Central memory CD8-positive, alpha-beta T cell (primary cell): ENCODE measurements at regions not wholly inside any gene's neighbourhood (a gene's known extent, or its start where the extent isn't known, plus 50 kb on each side); places are given as distances from the start of the nearest gene placed in this dataset.

Source experiments
- ATAC-seq: fragments of 150-1000 bp; cut with Tn5 transposase; replicated peaks from 2 replicates; pipeline ENCODE4 v1.10.0; 2022; ENCODE audit warnings: mild to moderate bottlenecking, moderate FRiP score, moderate number of reproducible peaks; ENCODE audit not compliant: poor library complexity, severe bottlenecking; ENCODE audit errors: extremely low read depth
- DNase-seq, 2 donors: peaks; one replicate each; pipeline ENCODE4 v3.0.0; 2021; ENCODE audit warnings: low spot score in 2 of 2
- H3K27ac Mint-ChIP-seq: one replicate; pipeline ENCODE4 v1.8.0; 2022; ENCODE audit warnings: low read depth, mild to moderate bottlenecking, moderate library complexity, mixed read lengths
- H3K27me3 Mint-ChIP-seq: one replicate; pipeline ENCODE4 v1.8.0; 2022; ENCODE audit warnings: mixed read lengths
- H3K36me3 Mint-ChIP-seq: one replicate; pipeline ENCODE4 v1.8.0; 2022; ENCODE audit warnings: mild to moderate bottlenecking, moderate library complexity, mixed read lengths; ENCODE audit not compliant: insufficient read depth
- H3K4me1 Mint-ChIP-seq: one replicate; pipeline ENCODE4 v1.8.0; 2022; ENCODE audit warnings: mixed read lengths
- H3K4me3 Mint-ChIP-seq: one replicate; pipeline ENCODE4 v1.8.0; 2022; ENCODE audit warnings: mild to moderate bottlenecking, moderate library complexity, mixed read lengths
- H3K9me3 Mint-ChIP-seq: one replicate; pipeline ENCODE4 v1.8.0; 2022; ENCODE audit warnings: mixed read lengths

- Mint-ChIP-seq H3K27me3 (peaks cover 39% of the 10 kb centered on the region), H3K27ac (no peak overlapping the region), H3K4me1 (no peaks in the 10 kb centered on the region), H3K4me3 (no peak overlapping the region), H3K36me3 (peaks cover 1% of the 10 kb centered on the region), H3K9me3 (no peaks in the 10 kb centered on the region)
- ATAC-seq (no peak), DNase-seq (peak in 1 of 2 donors; percentile 6)
Measured at GRCh38 chr1:38284953-38285352, 238.4 kb upstream of the POU3F1 start.

DNA sequence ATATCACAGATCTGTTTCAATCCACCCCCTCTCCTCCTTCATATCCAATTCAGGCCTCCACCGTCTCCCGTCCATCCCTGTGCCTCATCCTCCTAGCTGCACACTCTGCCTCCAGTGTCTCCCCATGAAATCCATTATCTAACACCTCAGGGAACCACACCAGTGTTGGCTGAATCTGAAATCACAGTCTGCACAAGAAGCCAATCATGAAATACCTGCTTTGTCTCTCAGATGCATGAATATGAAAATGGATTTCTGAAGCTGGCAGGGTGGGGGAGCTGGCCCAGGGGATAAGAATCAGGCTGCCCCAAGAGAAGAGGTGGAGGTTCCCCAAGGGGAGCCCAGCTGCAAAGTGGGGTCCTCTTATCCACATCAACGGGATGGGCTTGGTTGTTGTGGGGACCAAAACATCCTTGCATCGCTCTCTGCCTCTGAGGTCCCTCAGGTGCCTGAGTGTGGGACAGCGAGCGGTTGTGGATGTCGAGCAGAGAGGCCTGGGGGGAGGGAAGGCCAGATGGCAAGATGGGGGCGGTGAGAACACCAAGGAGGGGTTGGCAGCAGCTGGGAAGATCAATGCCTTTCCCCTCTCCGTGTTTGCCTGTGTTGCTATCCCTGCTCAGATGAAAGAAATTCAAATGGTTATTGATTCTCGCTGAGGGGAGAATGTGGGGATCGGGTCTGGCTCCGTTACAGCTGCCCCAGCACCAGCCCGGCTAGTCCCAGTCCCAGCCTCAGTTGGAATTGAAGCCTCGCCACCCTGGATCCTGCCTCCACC, 237.3 kb upstream of the POU3F1 start:
- Mint-ChIP-seq H3K27ac (no peak overlapping the region), H3K4me1 (no peaks in the 10 kb centered on the region), H3K4me3 (no peak overlapping the region), H3K36me3 (peaks cover 1% of the 10 kb centered on the region), H3K27me3 (peaks cover 39% of the 10 kb centered on the region), H3K9me3 (peaks cover 9% of the 10 kb centered on the region)
- DNase-seq (no peak), ATAC-seq (no peak)

DNA sequence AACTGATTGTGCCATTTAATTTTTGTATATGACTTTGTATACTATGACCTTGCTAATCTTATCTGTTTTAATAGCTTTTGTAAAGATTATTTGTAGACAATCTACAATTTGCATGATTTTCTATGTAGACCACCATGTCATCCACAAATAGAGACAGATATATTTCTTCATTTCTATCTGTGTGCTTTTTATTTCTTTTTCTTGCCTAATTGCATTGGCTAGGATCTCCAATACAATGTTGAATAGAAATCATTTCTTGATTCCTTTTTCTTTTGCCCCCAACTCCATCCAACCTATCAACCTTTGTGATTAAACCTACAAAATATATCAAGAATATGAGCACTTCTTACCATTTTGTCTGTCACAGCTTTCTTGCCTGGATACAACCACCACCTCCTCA, 232.6 kb upstream of the POU3F1 start:
- peaks cover 75% of the 10 kb centered on the region for H3K27me3 Mint-ChIP-seq
- peaks cover 1% of the 10 kb centered on the region for H3K36me3 Mint-ChIP-seq
- DNase-seq (no peak), ATAC-seq (no peak)
- no peak overlapping the region for H3K27ac Mint-ChIP-seq
- H3K4me1 Mint-ChIP-seq, result no peaks in the 10 kb centered on the region
- no peak overlapping the region for H3K4me3 Mint-ChIP-seq
- peaks cover 9% of the 10 kb centered on the region for H3K9me3 Mint-ChIP-seq

- Mint-ChIP-seq H3K27me3 (peaks cover 75% of the 10 kb centered on the region), H3K27ac (no peak overlapping the region)
- ATAC-seq, result no peak
Measured at GRCh38 chr1:38277646-38278045, 231.1 kb upstream of the POU3F1 start.

GRCh38 chr1:38275960-38276359, 229.4 kb upstream of the POU3F1 start:
- Mint-ChIP-seq H3K9me3 (peaks cover 9% of the 10 kb centered on the region), H3K27me3 (peaks cover 75% of the 10 kb centered on the region), H3K36me3 (no peaks in the 10 kb centered on the region), H3K4me1 (no peaks in the 10 kb centered on the region), H3K4me3 (no peak overlapping the region), H3K27ac (no peak overlapping the region)
- no peak for DNase-seq
- no peak for ATAC-seq

More at GRCh38 chr1:38277646-38278045, 231.1 kb upstream of the POU3F1 start:
- H3K36me3 Mint-ChIP-seq, result no peaks in the 10 kb centered on the region
- H3K9me3 Mint-ChIP-seq, result peaks cover 9% of the 10 kb centered on the region
- no peak for DNase-seq
- H3K4me1 Mint-ChIP-seq, result no peaks in the 10 kb centered on the region
- no peak overlapping the region for H3K4me3 Mint-ChIP-seq

DNA sequence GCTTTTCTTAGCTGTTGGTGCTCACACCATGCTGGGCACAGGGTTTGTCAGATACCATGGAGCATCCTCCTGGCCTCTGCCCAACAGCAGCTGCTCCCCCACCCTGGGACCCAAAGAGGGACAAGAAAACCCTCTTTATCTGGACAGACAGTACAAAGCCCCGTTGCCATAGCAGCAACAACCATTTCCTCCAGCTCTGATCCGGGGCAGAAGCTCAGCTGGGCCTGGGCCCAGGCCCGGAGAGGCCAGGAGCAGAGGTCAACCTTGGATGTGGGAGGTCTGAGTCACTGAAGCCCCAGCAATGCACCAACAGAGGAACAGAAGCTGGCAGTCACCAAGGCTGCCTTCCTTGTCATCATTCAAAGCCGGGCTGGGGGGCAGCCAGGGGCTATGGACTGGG, 228.4 kb upstream of the POU3F1 start:
- Mint-ChIP-seq H3K4me1 (no peaks in the 10 kb centered on the region), H3K36me3 (no peaks in the 10 kb centered on the region), H3K27ac (no peak overlapping the region), H3K4me3 (no peak overlapping the region), H3K9me3 (peaks cover 9% of the 10 kb centered on the region), H3K27me3 (peaks cover 81% of the 10 kb centered on the region)
- ATAC-seq, result no peak
- DNase-seq, result no peak

GRCh38 chr1:38273196-38273804, 226.7 kb upstream of the POU3F1 start:
- Mint-ChIP-seq H3K4me1 (no peaks in the 10 kb centered on the region), H3K4me3 (no peak overlapping the region), H3K27me3 (peaks cover 90% of the 10 kb centered on the region), H3K27ac (no peak overlapping the region), H3K9me3 (no peaks in the 10 kb centered on the region), H3K36me3 (no peaks in the 10 kb centered on the region)
- ATAC-seq (no peak), DNase-seq (no peak)

- ATAC-seq (no peak), DNase-seq (no peak)
- H3K36me3 Mint-ChIP-seq, result no peaks in the 10 kb centered on the region
- peaks cover 90% of the 10 kb centered on the region for H3K27me3 Mint-ChIP-seq
- no peaks in the 10 kb centered on the region for H3K4me1 Mint-ChIP-seq
- H3K4me3 Mint-ChIP-seq, result no peak overlapping the region
- H3K9me3 Mint-ChIP-seq, result no peaks in the 10 kb centered on the region
- H3K27ac Mint-ChIP-seq, result no peak overlapping the region
Measured at GRCh38 chr1:38272515-38272914, 225.9 kb upstream of the POU3F1 start.

GRCh38 chr1:38270849-38271633, 224.4 kb upstream of the POU3F1 start:
- Mint-ChIP-seq H3K9me3 (no peaks in the 10 kb centered on the region), H3K27me3 (peaks cover 88% of the 10 kb centered on the region), H3K4me3 (no peak overlapping the region), H3K36me3 (no peaks in the 10 kb centered on the region), H3K4me1 (no peaks in the 10 kb centered on the region), H3K27ac (no peak overlapping the region)
- no peak for DNase-seq
- ATAC-seq, result no peak

GRCh38 chr1:38269923-38270848, 223.6 kb upstream of the POU3F1 start:
- H3K27me3 Mint-ChIP-seq, result peaks cover 88% of the 10 kb centered on the region
- H3K9me3 Mint-ChIP-seq, result no peaks in the 10 kb centered on the region
- ATAC-seq (no peak), DNase-seq (no peak)
- no peak overlapping the region for H3K4me3 Mint-ChIP-seq
- H3K36me3 Mint-ChIP-seq, result no peaks in the 10 kb centered on the region
- no peak overlapping the region for H3K27ac Mint-ChIP-seq
- no peaks in the 10 kb centered on the region for H3K4me1 Mint-ChIP-seq

GRCh38 chr1:38268226-38268625, 221.6 kb upstream of the POU3F1 start:
- H3K9me3 Mint-ChIP-seq, result no peaks in the 10 kb centered on the region
- no peak for DNase-seq
- H3K27ac Mint-ChIP-seq, result no peak overlapping the region
- H3K4me3 Mint-ChIP-seq, result no peak overlapping the region
- H3K36me3 Mint-ChIP-seq, result no peaks in the 10 kb centered on the region
- peaks cover 71% of the 10 kb centered on the region for H3K27me3 Mint-ChIP-seq
- no peaks in the 10 kb centered on the region for H3K4me1 Mint-ChIP-seq
- no peak for ATAC-seq
